ENCODE measurements at regions not wholly inside any gene's neighbourhood (a gene's known extent, or its start where the extent isn't known, plus 50 kb on each side); places are given as distances from the start of the nearest gene placed in this dataset.
A peak's percentile ranks its signal among the peaks of the same experiment; 100 is the strongest.

DNA sequence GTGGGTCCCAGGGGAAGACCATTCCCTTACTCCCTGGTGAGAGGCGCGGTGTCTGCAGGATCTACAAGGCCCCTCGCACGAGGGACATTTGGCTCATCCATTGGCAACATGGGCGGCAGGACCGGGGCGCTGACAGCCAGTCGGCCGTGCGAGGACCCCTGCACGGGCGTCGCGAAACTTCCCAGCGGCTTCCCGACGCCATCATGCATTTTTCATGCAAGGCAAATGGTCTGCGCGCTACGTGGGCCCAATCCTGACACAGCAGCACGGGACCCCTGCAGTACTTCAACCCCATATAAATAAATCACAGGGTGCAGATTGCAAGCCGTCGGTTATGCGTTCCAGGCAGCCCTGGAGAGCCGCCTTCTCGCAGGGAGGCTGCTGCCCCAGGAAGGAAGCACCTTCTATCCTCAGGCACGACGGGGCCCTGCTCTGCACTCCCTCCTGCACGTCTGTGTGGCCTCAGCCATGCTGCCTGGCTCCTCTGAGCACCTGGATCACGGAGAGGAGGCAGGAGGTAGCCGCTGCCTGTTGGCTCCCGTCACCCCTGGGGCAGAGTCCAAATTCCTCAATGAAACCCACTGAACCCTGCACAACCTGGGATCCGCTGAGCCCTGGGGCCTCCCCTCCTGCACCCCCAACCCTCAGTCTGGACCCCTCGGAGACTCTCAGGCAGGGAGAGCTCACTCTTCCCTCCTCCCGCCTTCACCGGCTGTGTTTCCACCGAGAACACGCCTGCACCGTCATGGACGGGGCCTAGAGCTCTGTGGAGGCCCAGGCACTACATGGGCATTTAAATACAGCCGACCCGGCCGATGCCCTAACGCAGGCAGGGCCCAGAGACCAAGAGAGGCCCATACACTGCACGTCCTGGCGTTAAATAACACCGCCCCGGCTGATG is 90.5 kb downstream of the PDGFA start:
- 81 to 86% (median 85%) methylated on average over 40 to 48 of the region's 48 CpGs for WGBS, 4 donors
- no peaks in the 10 kb centered on the region for H3K9me3 ChIP-seq (replicated peaks in 1 of 3)
- no peak overlapping the region for H3K4me3 ChIP-seq
- no peaks in the 10 kb centered on the region for H3K27me3 ChIP-seq
- no peak for DNase-seq
- H3K36me3 ChIP-seq (replicated peaks in 1 of 2): no peaks in the 10 kb centered on the region
- TF ChIP-seq POLR2A (IDR thresholded peaks at IDR 0.05): no peak
- TF ChIP-seq, protein P1, sequence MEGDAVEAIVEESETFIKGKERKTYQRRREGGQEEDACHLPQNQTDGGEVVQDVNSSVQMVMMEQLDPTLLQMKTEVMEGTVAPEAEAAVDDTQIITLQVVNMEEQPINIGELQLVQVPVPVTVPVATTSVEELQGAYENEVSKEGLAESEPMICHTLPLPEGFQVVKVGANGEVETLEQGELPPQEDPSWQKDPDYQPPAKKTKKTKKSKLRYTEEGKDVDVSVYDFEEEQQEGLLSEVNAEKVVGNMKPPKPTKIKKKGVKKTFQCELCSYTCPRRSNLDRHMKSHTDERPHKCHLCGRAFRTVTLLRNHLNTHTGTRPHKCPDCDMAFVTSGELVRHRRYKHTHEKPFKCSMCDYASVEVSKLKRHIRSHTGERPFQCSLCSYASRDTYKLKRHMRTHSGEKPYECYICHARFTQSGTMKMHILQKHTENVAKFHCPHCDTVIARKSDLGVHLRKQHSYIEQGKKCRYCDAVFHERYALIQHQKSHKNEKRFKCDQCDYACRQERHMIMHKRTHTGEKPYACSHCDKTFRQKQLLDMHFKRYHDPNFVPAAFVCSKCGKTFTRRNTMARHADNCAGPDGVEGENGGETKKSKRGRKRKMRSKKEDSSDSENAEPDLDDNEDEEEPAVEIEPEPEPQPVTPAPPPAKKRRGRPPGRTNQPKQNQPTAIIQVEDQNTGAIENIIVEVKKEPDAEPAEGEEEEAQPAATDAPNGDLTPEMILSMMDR (IDR thresholded peaks at IDR 0.05): no peak
- no peaks in the 10 kb centered on the region for H3K4me1 ChIP-seq (replicated peaks in 1 of 2)
- intact Hi-C loops (cut with DNase I): loop anchor here in 1 of 2 donors (10.0 kb wide), 1 partner anchor 76 kb away; no protein-coding TSS in a partner anchor
- no peak overlapping the region for H3K27ac ChIP-seq

DNA sequence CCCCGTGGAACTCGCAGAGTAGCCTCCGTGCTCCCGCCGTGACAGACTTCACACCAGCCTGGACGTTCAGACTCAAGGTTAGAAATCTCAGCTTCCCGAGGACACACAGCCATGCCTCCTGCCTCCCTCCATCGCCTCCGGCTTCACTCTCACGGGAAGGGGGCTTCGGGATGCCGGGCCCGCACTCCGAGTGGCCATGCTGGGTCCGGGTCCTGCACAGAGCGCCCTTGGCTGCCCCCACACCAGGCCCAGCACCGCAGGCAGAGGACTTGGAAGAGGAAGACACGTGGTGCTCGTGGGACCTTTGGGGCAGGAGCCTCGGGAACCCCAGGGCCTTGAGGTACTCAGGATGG is 89.8 kb downstream of the PDGFA start:
- WGBS, 4 donors: 63 to 89% (median 82%) methylated on average over 9 to 20 of the region's 20 CpGs; no CpG with 5 or more reads in 1 of the 4 donors
- Histone ChIP-seq H3K4me3 (no peak overlapping the region), H3K27ac (no peak overlapping the region), H3K9me3 (replicated peaks in 1 of 3) (no peaks in the 10 kb centered on the region), H3K36me3 (replicated peaks in 1 of 2) (no peaks in the 10 kb centered on the region), H3K4me1 (replicated peaks in 1 of 2) (no peaks in the 10 kb centered on the region), H3K27me3 (no peaks in the 10 kb centered on the region)
- no peak for DNase-seq
- TF ChIP-seq, protein P1 (IDR thresholded peaks at IDR 0.05): no peak
- no peak for TF ChIP-seq POLR2A (IDR thresholded peaks at IDR 0.05)
- intact Hi-C loops (cut with DNase I): loop anchor here in 1 of 2 donors (10.0 kb wide), 1 partner anchor 75 kb away; no protein-coding TSS in a partner anchor

DNA sequence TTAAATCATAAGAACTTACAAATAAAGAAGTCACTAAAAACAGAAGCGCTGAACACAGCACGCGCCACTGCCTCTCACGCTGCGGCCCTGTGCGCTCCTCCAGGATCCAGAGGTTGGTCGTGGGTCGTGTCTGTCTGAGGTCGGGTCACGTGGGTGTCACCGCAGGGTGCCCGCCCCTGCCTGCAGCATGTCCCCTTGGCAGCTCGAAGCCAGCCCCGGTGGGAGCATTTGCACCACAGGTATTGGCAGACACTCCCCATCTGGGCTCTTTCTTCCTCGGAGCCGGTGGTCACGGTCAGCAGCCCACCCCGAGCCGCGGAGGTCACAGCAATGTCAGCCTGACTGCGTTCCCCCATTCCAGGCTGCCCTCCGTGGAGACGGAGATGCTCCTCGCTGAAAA is 88.6 kb downstream of the PDGFA start:
- 67 to 86% (median 82%) methylated on average over 14 to 24 of the region's 24 CpGs for WGBS, 4 donors
- TF ChIP-seq POLR2A (IDR thresholded peaks at IDR 0.05): no peak
- TF ChIP-seq, protein P1 (IDR thresholded peaks at IDR 0.05): no peak

DNA sequence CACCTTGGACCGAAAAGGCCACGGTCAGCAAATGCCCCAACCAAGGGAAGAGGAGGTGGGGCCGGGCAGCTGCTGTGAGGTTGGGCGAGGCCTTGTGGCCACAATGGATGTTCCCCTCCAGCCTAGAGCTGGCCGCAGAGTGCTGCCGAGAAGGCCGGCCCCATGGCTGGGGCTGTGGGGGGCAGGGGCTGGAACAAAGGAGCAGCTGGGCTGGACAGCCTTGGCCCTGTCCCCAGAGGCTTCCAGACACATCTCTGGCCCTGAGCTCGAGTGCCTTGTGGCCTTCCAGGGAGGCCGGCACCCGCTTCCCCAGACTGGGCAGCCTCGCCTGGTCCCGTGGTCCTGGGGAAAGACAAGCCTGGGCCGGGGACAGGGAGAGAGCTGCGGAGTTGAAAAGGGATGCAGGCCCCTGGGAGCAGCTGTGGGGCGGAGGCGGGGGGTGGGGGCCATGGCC is 88.0 kb downstream of the PDGFA start:
- TF ChIP-seq POLR2A (IDR thresholded peaks at IDR 0.05): no peak
- TF ChIP-seq, protein P1 (IDR thresholded peaks at IDR 0.05): no peak
- Histone ChIP-seq H3K36me3 (replicated peaks in 1 of 2) (no peaks in the 10 kb centered on the region), H3K9me3 (replicated peaks in 1 of 3) (no peaks in the 10 kb centered on the region), H3K27me3 (no peaks in the 10 kb centered on the region), H3K27ac (peak overlapping the region in 2 of 5 donors; percentile 20 to 21), H3K4me3 (no peak overlapping the region), H3K4me1 (replicated peaks in 1 of 2) (no peaks in the 10 kb centered on the region)
- intact Hi-C loops (cut with DNase I): no loop called here
- WGBS, 4 donors: 60 to 72% (median 62%) methylated on average over 5 to 16 of the region's 16 CpGs
- DNase-seq: peak in 3 of 7 donors; percentile 26 to 54 (median 29)

More for the DNA sequence above, 88.6 kb downstream of the PDGFA start:
- Histone ChIP-seq H3K27ac (peak overlapping the region in 2 of 5 donors; percentile 20 to 21), H3K36me3 (replicated peaks in 1 of 2) (no peaks in the 10 kb centered on the region), H3K4me1 (replicated peaks in 1 of 2) (no peaks in the 10 kb centered on the region), H3K4me3 (no peak overlapping the region), H3K9me3 (replicated peaks in 1 of 3) (no peaks in the 10 kb centered on the region), H3K27me3 (no peaks in the 10 kb centered on the region)
- DNase-seq: no peak
- intact Hi-C loops (cut with DNase I): no loop called here

Data from adrenal gland (tissue), 9 donors.